Right renal cortex interstitium (tissue), 3 donors: ENCODE measurements at regions not wholly inside any gene's neighbourhood (a gene's known extent, or its start where the extent isn't known, plus 50 kb on each side); places are given as distances from the start of the nearest gene placed in this dataset.
"Not testable (repeated sequence)": the region's sequence is repeated elsewhere in the genome, so short reads cannot be mapped to it uniquely, and the experiment has no call there.

Experiments used
- DNase-seq, 3 donors: peaks; one replicate each; pipeline ENCODE4 v3.0.0-alpha.2; 2013; ENCODE audit warnings: low read depth in 3 of 3, low spot score in 2 of 3

DNA sequence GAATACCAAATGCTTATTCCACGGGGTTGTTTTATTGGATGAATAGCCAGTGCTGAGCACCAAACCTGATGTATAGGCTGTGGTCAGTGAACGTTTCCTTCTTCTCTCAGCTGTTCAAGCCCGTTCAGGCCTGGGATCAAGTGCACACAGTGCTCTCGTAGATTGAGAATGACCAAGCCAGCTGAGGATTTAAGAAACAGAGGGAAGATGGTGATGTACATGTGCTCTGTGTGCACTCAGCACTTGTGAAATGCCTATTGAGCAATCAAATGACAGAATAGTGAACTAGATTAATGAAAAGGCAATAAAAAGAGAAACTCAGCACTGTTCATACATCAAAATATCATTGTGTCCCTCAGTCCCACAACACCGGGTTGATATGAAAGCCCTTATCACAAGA lies 302.5 kb downstream of the BMPER start:
- DNase-seq, result no peak

DNA sequence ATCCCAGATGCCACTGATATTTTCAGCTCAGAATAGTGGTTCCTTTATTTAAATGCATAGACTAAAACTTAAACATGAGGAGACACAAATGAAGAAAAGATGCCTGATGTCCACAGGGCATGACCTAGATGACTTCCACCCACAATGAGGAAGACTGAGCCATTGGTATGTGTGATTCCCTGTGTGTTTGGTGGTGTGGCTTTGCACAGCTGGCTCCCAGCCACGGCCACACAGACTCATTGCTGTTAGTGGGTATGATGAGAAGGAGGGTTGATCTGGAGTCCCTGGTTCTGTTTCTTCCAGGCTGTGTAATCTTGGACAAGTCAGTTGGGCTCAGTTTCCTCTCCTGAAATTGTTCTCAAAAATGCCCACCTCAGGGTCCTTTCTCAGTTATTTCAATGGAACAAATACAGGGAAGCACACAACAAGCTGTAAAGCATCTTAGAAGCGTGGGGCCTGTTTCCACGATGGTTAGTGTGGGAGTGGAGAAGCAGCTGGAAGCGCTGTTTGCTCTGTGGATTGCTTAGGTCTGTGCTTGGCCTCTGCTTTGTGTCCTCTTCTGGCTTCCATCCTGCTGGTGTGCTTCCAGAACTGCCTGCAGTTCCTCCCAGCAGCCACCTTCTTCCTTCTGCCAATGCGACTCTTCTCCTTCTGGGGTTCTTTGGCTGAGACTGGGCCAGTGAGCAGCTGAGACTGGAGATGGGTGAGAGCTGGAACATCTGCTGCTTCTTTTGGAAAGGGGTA lies 303.7 kb downstream of the BMPER start:
- no peak for DNase-seq

DNA sequence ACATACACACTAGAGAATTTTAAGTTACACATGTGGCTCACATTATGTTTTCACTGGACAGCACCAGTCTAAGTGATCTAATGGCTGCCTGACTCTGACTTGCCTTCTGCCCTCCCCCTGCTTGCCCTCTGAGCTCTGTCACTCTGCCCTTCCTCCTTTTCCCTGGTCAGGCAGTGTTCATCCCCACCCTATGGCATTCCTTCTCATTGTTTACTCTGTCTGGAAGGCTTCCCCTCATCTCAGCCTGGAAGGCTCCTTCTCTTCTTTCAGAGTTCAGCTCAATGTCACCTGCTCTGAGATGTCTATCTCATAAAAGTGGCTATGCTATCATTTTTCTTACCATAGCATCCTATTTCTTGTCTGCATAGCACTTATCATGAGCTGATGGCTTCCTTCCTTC lies 305.7 kb downstream of the BMPER start:
- DNase-seq, result no peak

DNA sequence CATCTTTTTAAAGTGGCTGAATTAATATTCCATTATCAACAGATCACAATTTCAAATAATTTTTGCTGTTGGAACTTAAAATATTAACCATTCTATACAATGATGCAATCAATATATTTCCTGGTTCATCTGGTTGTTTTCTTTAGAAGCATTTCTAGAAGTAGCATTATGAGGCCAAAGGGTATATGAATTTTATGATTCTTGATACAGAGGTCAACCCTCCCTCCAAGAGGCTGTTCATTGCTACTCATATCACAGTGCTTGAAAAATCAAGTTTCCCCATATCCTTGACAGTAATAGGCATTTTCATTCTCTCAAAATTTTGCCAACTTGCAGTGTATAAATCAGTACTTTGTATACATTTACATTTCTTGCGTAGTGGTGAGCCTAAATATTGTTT lies 312.6 kb downstream of the BMPER start:
- DNase-seq, result no peak

DNA sequence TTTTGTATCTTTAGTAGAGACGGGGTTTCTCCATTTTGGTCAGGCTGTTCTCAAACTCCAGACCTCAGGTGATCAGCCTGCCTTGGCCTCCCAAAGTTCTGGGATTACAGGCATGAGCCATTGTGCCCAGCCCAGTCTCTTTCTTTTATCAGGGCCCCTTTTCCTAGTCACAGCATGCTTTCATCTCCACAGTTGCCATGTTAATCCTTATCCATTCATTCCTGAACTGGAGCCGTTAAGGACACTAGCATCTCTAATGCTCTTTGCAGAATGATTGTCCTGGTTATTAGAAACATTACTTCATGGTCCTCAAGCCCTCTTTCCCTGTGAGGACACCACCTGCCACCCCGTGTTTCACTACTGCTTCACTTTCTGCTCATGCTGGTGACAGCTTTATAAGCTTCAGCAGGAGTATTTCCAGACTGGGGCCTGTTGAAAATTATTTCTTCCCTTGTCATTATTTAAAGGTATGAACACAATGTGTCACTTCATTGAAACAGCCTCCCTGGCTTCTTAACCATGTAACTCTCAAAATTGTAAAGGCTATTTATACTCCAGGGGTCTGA lies 313.9 kb downstream of the BMPER start:
- no peak for DNase-seq

DNA sequence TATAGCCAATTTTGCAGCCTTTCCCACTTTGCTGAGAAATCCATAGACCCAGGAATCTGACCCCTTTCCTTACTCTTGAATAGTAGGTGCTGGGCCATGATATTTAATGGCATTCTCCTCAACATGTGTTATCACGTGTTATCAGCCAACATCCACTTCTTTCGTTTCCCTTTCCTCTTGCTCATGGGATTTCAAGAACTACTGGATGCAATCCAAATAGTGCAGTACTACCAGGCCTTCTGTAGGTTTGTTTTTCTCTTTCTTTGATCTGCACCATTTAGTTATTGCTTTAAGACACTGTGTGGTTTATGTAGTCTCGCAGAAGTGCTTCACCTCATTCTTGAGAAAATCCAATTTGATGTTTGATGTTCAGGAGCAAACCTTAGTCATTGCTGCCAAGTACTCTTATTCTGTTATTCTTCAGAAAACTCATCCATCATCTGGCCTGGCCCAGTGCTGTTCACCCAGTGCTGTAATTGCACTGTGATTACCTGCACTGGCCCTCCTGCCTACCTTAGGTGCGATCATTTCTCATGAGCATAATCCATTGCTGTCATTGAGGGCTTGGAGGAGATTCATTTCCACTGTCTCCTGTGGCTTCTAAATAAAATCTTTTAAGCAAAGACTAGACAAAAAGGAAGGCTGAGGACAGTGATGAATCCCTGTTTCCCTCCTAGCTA lies 315.3 kb downstream of the BMPER start:
- DNase-seq, result no peak

DNA sequence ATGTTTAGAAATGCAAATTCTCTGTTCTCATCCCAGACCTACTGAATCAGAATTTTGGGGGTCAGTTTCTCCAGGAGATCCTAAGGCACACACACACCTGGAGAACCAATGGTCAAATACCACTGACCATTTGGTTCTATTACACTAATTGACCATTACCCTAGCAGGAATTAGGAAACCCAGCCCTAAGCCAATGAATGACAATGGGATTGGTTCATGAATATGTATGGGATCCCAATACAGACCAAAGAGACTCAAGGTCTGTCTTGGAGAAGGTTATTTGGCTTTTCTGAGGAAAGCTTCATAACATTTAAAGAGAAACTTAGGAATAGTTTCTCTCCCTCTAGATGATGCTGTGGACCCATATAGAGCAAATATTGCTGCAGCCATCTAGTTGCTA lies 317.0 kb downstream of the BMPER start:
- no peak for DNase-seq

DNA sequence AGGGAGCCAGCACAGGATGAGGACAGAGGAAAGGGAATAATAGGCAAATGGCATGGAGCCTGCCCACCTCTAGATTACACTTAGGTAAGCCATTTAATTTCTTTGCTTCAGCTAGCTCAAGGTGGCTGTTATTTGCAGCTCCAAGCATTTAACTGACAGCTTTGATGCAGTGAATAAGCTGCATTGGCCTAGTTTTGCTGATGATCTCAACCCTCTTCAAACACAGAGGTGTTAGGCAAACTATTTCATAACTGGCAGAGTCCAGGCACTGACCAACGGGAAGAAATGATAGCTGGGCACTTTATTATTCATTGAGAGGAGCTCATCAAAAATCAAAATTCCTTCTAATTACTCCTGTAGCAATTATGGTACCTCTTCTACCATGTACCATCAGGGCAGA lies 317.4 kb downstream of the BMPER start:
- no peak for DNase-seq

DNA sequence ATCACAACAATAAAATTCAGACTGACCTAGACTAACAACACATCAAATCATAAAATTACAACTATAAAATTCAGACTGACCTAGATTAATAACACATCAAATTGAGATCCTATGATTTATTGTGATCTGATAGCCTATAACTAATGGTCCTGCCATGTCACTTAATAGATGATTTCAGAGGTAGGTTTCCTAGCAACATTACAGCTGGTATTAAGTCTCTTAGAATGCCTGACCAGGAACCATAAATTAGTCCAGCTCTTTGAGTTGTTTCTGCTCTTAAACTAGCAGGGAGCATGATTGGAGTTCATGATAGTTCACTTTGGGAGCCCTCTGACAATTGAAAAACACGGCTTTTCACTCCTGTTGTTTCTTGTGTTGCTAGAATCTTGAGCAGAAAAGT lies 318.9 kb downstream of the BMPER start:
- no peak for DNase-seq

DNA sequence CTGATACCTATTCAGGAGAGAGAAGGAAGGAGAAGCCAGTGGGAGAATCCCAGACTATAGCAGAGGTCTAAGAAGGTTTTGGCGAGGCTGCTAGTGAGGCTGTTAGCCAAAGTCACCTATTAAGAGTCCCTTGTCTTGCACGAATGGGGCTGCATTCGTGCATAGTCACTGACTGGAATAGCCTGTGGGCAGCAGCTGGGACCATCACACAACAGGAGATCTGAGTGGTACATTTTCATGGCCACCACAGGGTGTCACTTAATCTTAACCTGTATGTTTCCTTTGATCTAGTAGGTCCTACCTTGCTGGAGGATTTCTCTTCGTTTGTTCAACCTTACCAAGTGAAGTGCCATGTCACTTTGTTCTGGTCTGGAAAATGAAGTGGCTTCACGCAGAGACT lies 319.9 kb downstream of the BMPER start:
- DNase-seq, result no peak

DNA sequence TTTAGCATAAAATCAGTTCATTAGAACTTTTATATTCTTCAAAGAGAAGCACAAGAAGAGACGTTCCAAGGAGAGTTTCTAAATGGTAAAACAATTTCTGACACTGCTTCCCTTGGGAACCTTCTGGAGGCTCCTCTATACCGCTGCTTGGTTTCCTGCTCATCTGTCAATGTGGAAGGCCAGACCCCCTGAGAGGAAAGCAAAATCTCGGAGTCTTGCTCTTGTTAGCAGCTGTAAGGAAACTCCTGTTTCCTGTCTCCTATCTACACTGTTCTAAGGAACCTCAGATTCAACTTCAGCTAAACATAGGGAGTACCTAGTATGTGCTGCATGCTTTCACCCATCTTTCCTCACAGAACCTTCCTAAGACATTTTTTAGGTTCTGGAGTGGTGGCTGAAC lies 322.2 kb downstream of the BMPER start:
- no peak for DNase-seq

DNA sequence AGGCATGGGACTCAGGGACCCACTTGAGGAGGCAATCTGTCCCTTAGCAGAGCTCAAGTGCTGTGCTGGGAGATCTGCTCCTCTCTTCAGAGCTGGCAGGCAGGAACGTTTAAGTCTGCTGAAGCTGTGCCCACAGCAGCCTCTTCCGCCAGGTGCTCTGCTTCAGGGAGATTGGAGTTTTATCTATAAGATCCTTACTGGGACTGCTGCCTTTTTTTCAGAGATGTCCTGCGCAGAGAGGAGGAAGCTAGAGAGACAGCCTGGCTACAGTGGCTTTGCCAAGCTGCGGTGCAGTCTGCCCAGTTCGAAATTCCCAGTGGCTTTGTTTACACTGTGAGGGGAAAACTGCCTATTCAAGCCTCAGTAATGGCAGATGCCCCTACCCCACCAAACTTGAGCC lies 329.8 kb downstream of the BMPER start:
- DNase-seq, result not testable (repeated sequence)

DNA sequence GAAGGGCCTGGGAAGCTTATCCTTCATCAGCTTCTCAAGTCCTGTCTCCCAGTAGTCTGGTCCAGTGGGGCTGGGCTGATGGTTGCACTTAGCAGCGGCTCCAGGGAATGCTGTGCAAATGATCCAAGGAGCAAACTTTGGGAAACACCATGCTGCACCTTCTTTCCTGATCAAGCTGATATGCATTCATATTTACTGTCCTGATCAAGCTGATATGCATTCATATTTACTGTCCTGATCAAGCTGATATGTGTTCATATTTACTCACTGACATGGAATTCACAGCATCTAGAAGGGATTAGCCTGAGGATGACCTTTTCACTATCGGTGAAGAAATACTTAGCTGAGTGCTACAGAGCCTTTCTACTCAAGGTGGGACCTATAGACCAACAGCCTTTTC lies 330.7 kb downstream of the BMPER start:
- no peak for DNase-seq

DNA sequence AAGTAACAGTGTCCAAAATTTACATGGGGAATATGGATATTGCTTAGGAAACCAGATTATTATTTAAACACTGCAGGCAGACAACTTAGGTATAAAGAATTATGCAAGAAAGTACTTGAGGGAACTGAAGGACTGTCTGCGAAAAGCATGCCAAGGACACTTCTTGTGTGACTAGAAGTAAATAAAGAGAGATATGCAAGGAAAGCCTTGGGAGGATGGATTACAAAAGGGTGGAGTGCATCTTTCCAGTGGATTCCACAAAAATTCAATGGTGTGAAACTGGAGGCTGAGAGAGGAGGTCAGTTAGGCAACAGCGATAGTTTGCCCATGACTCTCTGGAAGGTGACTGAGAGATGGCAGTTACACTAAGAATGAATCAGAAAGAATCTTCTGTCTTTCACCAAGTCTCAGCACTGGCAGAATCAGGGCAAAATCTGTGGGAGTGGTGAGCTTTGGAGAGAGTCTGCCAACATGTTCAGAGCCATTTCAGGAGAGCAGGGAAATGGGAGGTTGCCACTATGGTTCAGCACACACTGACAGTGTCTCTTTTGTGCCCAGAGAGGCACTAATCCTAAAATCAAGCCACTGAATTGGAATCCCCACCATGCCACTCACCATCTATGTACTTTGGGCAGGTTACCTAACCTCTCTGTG lies 331.6 kb downstream of the BMPER start:
- DNase-seq, result no peak

DNA sequence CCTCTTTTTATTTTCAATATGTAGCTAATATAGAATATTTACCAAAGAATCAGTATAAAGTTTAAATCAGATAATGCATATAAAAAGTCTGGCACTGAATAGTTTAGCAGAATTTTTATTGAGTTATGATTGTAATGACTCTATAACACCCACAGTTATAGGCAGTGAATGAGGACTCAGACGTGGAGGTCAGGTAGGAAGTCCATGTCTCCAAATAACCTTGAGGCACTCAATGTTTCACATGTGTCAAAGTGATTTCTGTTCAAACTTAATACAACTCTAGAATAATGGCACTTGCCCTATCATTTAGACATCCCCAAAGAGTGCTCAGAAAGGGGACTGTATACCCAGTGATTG lies 332.1 kb downstream of the BMPER start:
- DNase-seq, result no peak

DNA sequence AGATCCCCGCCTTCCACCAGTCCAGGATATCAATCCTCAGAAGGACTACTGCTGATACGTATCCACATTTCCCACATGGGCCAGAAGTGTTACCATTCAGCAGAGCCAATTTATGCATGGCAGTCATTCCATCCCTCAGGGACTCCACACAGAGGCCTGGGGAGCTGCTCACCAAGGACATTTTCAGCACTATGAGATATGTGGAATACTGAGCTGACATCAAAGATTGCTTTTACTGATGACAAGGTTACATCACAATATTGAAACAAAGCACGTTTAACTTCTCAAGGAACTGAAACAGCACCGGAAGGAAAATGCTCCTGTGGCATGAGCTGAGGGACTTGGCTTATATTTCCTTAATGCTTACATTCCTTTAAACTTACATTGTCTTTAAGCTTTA lies 335.1 kb downstream of the BMPER start:
- no peak for DNase-seq

DNA sequence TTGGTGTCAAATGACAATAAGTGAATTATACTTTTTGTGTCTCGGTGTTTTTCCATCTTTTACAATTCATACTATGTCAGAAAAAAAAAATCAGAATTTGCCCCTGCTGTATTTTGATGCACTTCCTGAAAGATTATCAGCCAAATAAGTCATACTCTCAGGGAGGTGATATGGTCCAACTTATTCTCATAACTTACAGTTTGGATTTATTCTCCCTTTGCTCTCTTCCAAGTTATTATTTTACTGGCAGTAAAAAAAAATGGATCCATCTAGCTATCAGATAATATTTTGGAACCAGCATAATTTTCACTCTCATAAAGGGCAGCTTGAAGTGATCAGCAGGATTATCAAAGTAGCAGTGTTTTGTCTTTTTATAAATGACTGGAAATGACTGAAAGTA lies 337.1 kb downstream of the BMPER start:
- no peak for DNase-seq

DNA sequence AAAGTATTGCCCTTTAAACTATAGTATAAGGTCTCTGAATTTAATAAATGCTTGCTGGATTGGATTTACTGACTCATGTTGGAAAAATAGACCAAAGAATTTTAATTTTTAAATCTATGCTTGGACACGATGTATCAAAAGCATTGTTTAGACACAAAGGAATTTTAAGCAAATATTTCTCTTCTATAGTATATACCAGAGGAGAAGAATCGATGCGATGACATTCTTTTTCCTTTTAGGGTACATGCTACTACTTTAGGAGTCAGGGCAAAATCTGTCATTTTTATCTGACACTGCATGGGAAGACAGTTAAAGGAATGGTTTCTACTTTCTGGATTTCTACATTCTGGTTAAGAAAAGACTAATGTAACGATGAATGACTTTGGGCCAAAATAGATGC lies 339.9 kb downstream of the BMPER start:
- no peak for DNase-seq

DNA sequence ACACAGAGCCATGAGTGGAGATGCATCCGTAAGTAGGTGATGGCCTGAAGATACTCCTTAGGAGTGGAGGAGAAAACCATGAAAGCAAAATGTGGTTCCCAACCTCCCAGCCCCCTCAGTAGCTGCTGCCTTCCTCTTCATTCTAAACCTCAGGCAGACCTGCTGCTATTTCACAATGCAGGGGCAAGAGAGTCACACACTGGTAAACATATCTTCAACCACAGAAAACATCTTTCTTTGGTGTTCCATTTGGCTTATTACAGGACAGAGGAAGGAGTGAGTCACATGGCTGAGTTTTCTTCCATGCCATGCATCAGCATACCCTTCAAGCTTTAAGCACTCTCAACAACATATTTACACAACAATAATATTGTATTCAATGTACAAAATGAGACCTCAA lies 342.1 kb downstream of the BMPER start:
- no peak for DNase-seq

DNA sequence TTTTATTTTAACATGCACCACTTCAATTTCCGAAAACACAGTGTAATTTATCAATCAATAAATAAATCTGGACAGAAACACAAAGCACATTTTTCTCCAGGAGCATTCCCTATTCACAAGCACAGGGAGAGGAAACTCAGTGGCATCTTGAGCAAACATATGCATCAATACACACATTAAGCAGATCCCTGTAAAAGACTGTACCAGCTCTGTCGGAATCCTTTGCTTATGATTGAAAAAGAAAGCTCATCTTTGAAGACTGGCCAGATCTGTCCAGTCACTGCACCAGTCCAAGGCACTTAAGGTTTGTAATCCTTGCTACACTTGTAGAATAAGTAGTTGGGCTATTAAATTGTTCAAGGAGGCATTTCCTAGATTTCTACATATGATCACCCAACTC lies 343.9 kb downstream of the BMPER start:
- no peak for DNase-seq

DNA sequence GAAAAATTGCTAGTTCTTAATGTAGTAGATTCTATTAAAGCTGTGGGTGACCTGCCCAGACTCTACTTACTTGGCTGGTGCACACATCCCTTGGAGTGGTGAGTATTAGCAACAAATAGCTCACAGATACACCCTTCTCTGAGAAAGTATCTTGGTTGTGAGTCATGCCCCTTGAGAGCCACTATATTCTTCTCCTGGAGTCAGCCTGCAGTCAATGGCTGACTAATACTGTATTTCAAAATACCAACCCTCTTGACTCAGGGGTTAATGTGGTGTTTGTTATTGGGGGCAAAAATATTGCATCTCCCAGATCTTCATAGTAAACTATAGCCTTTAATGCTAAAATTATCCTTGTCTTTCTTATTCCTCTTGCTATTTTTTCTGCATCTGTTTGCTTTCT lies 354.9 kb downstream of the BMPER start:
- DNase-seq, result no peak

DNA sequence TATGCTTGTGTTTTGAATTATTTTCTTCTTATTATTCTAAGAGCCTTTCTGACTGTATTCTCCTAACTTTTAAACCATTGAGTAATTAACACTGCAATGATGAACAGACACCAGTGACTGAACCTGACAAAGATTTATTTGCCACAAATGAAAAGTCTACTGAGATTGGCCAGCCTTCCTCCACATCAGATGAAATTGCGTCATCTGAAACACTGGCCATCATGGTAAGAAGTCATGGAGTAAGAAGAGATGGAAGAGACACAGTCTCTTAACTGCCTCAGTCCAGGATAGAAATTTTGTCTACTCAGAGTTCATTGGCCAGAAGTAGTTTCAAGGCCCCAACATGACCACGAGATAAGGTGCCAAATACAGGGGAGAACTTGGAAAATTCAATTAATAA lies 357.8 kb downstream of the BMPER start:
- no peak for DNase-seq
